IPS DF 6.9 (cell line): ENCODE measurements at regions not wholly inside any gene's neighbourhood (a gene's known extent, or its start where the extent isn't known, plus 50 kb on each side); places are given as distances from the start of the nearest gene placed in this dataset.
"Not testable (repeated sequence)": the region's sequence is repeated elsewhere in the genome, so short reads cannot be mapped to it uniquely, and the experiment has no call there.

Source experiments
- DNase-seq: peaks from one replicate; pipeline ENCODE4 v3.0.0-alpha.2; 2013; ENCODE audit warnings: low read depth, low spot score
- H3K27ac ChIP-seq: one replicate; pipeline ENCODE4 v1.5.1; 2013; ENCODE audit warnings: low read length, control low read depth
- H3K27me3 ChIP-seq: 2 replicates; pipeline ENCODE4 v1.6.1; 2013; ENCODE audit warnings: mild to moderate bottlenecking, low read length; ENCODE audit not compliant: control insufficient read depth, insufficient read depth
- H3K36me3 ChIP-seq: 2 replicates; pipeline ENCODE4 v1.6.1; 2013; ENCODE audit warnings: low read length; ENCODE audit not compliant: control insufficient read depth, insufficient read depth
- H3K4me1 ChIP-seq: 2 replicates; pipeline ENCODE4 v1.6.1; 2013; ENCODE audit warnings: low read length; ENCODE audit not compliant: control insufficient read depth, insufficient read depth
- H3K4me3 ChIP-seq: 2 replicates; pipeline ENCODE4 v1.5.1; 2013; ENCODE audit warnings: mild to moderate bottlenecking, low read length
- H3K9me3 ChIP-seq: 2 replicates; pipeline ENCODE4 v1.6.1; 2013; ENCODE audit warnings: low read length, inconsistent platforms; ENCODE audit not compliant: control insufficient read depth, insufficient read depth
- WGBS: extraction: QIAGEN DNeasy Blood & Tissue Kit; methylation state at CpG from one replicate; pipeline ENCODE4 v1.1.7; 2013; ENCODE audit warnings: mixed read lengths, missing lambda C conversion rate; ENCODE audit not compliant: insufficient read length, insufficient coverage; 5-methylcytosine and 5-hydroxymethylcytosine counted together

GRCh38 chr5:13143214-13143613, 801.3 kb downstream of the DNAH5 start:
- DNase-seq, result no peak
- H3K27me3 ChIP-seq, result no peaks in the 10 kb centered on the region; the same call in 1 of the 2 replicates
- H3K36me3 ChIP-seq, result no peaks in the 10 kb centered on the region
- no peak overlapping the region for H3K27ac ChIP-seq
- H3K9me3 ChIP-seq, result no peaks in the 10 kb centered on the region
- no peak overlapping the region for H3K4me3 ChIP-seq
- no peaks in the 10 kb centered on the region; the same call in 1 of the 2 replicates for H3K4me1 ChIP-seq

- H3K4me1 ChIP-seq, result no peaks in the 10 kb centered on the region
- H3K36me3 ChIP-seq, result no peaks in the 10 kb centered on the region
- WGBS, result no CpG with 5 or more reads among the region's 2 CpGs
- H3K27me3 ChIP-seq, result no peaks in the 10 kb centered on the region
- no peak overlapping the region for H3K27ac ChIP-seq
- no peak overlapping the region for H3K4me3 ChIP-seq
- H3K9me3 ChIP-seq, result no peaks in the 10 kb centered on the region
- DNase-seq, result no peak
Measured at GRCh38 chr5:13133951-13134350, 810.5 kb downstream of the DNAH5 start.

- DNase-seq, result no peak
- H3K27ac ChIP-seq, result no peak overlapping the region
- no CpG with 5 or more reads among the region's 1 CpG for WGBS
Measured at GRCh38 chr5:13115476-13115875, 829.0 kb downstream of the DNAH5 start.

GRCh38 chr5:13108265-13108664, 836.2 kb downstream of the DNAH5 start:
- no peaks in the 10 kb centered on the region for H3K36me3 ChIP-seq
- no peak overlapping the region for H3K4me3 ChIP-seq
- H3K27me3 ChIP-seq, result no peaks in the 10 kb centered on the region
- no peaks in the 10 kb centered on the region for H3K4me1 ChIP-seq
- H3K27ac ChIP-seq, result no peak overlapping the region
- no peak for DNase-seq
- WGBS, result no CpG with 5 or more reads among the region's 5 CpGs
- no peaks in the 10 kb centered on the region for H3K9me3 ChIP-seq

More at GRCh38 chr5:13115476-13115875, 829.0 kb downstream of the DNAH5 start:
- H3K27me3 ChIP-seq, result no peaks in the 10 kb centered on the region
- no peak overlapping the region for H3K4me3 ChIP-seq
- no peaks in the 10 kb centered on the region for H3K9me3 ChIP-seq
- no peaks in the 10 kb centered on the region; the same call in 1 of the 2 replicates for H3K4me1 ChIP-seq
- H3K36me3 ChIP-seq, result no peaks in the 10 kb centered on the region

- H3K4me3 ChIP-seq, result no peak overlapping the region
- H3K36me3 ChIP-seq, result no peaks in the 10 kb centered on the region
- H3K27ac ChIP-seq, result no peak overlapping the region
- no CpG with 5 or more reads among the region's 1 CpG for WGBS
- no peaks in the 10 kb centered on the region for H3K4me1 ChIP-seq
- H3K27me3 ChIP-seq, result no peaks in the 10 kb centered on the region
- no peak for DNase-seq
- no peaks in the 10 kb centered on the region for H3K9me3 ChIP-seq
Measured at GRCh38 chr5:13107537-13107936, 837.0 kb downstream of the DNAH5 start.

GRCh38 chr5:13081116-13081515, 863.4 kb downstream of the DNAH5 start:
- DNase-seq, result no peak
- no peaks in the 10 kb centered on the region for H3K4me1 ChIP-seq
- no CpG with 5 or more reads among the region's 4 CpGs for WGBS
- H3K4me3 ChIP-seq, result no peak overlapping the region
- no peaks in the 10 kb centered on the region for H3K9me3 ChIP-seq
- H3K36me3 ChIP-seq, result no peaks in the 10 kb centered on the region
- H3K27ac ChIP-seq, result no peak overlapping the region
- H3K27me3 ChIP-seq, result no peaks in the 10 kb centered on the region

- DNase-seq, H3K4me1 ChIP-seq, H3K27me3 ChIP-seq, H3K4me3 ChIP-seq, H3K9me3 ChIP-seq, H3K27ac ChIP-seq, H3K36me3 ChIP-seq: not testable (repeated sequence)
- no CpG with 5 or more reads among the region's 4 CpGs for WGBS
Measured at GRCh38 chr5:13072936-13073335, 871.6 kb downstream of the DNAH5 start.

GRCh38 chr5:13063088-13063487, 881.4 kb downstream of the DNAH5 start:
- Histone ChIP-seq H3K27ac (no peak overlapping the region), H3K4me1 (no peaks in the 10 kb centered on the region), H3K4me3 (no peak overlapping the region), H3K36me3 (no peaks in the 10 kb centered on the region), H3K9me3 (no peaks in the 10 kb centered on the region), H3K27me3 (no peaks in the 10 kb centered on the region)
- no peak for DNase-seq
- no CpG with 5 or more reads among the region's 1 CpG for WGBS

- WGBS, result no CpG with 5 or more reads among the region's 3 CpGs
- H3K4me3 ChIP-seq, result no peak overlapping the region
- H3K9me3 ChIP-seq, result no peaks in the 10 kb centered on the region
- no peaks in the 10 kb centered on the region for H3K27me3 ChIP-seq
- H3K27ac ChIP-seq, result no peak overlapping the region
- no peaks in the 10 kb centered on the region for H3K4me1 ChIP-seq
- no peaks in the 10 kb centered on the region for H3K36me3 ChIP-seq
- DNase-seq, result no peak
Measured at GRCh38 chr5:13045897-13046551, 898.5 kb downstream of the DNAH5 start.

GRCh38 chr5:13034061-13034460, 910.4 kb downstream of the DNAH5 start:
- Histone ChIP-seq H3K9me3 (no peaks in the 10 kb centered on the region), H3K27ac (no peak overlapping the region)

GRCh38 chr5:13029211-13029610, 915.3 kb downstream of the DNAH5 start:
- DNase-seq, result no peak
- no CpG with 5 or more reads among the region's 1 CpG for WGBS
- no peaks in the 10 kb centered on the region for H3K9me3 ChIP-seq
- H3K4me3 ChIP-seq, result no peak overlapping the region
- no peaks in the 10 kb centered on the region for H3K36me3 ChIP-seq
- no peaks in the 10 kb centered on the region for H3K27me3 ChIP-seq
- no peaks in the 10 kb centered on the region for H3K4me1 ChIP-seq
- no peak overlapping the region for H3K27ac ChIP-seq

More at GRCh38 chr5:13034061-13034460, 910.4 kb downstream of the DNAH5 start:
- no peaks in the 10 kb centered on the region for H3K4me1 ChIP-seq
- H3K36me3 ChIP-seq, result no peaks in the 10 kb centered on the region
- no CpG with 5 or more reads among the region's 2 CpGs for WGBS
- no peaks in the 10 kb centered on the region for H3K27me3 ChIP-seq
- DNase-seq, result no peak
- no peak overlapping the region for H3K4me3 ChIP-seq
